ENCODE measurements at regions not wholly inside any gene's neighbourhood (a gene's known extent, or its start where the extent isn't known, plus 50 kb on each side); places are given as distances from the start of the nearest gene placed in this dataset.

- DNase-seq (ENCODE audit: low spot score), result no peak
These were observed 134.6 kb upstream of the SYNDIG1 start for GRCh38 chr20:24334830-24335229.

GRCh38 chr20:24332956-24333355 lies 136.5 kb upstream of the SYNDIG1 start:
- no peak for DNase-seq (ENCODE audit: low spot score)

GRCh38 chr20:24331939-24332338 lies 137.5 kb upstream of the SYNDIG1 start:
- no peak for DNase-seq (ENCODE audit: low spot score)

GRCh38 chr20:24328901-24329300 lies 140.5 kb upstream of the SYNDIG1 start:
- DNase-seq (ENCODE audit: low spot score), result no peak

- no peak for DNase-seq (ENCODE audit: low spot score)
These were observed 147.5 kb upstream of the SYNDIG1 start for GRCh38 chr20:24321973-24322372.

GRCh38 chr20:24318569-24319352 lies 150.7 kb upstream of the SYNDIG1 start:
- no peak for DNase-seq (ENCODE audit: low spot score)

GRCh38 chr20:24317224-24317623 lies 152.2 kb upstream of the SYNDIG1 start:
- no peak for DNase-seq (ENCODE audit: low spot score)

GRCh38 chr20:24316731-24317130 lies 152.7 kb upstream of the SYNDIG1 start:
- no peak for DNase-seq (ENCODE audit: low spot score)

- DNase-seq (ENCODE audit: low spot score), result no peak
These were observed 155.4 kb upstream of the SYNDIG1 start for GRCh38 chr20:24314053-24314452.

- no peak for DNase-seq (ENCODE audit: low spot score)
These were observed 159.8 kb upstream of the SYNDIG1 start for GRCh38 chr20:24309596-24309995.

GRCh38 chr20:24305371-24305770 lies 164.1 kb upstream of the SYNDIG1 start:
- no peak for DNase-seq (ENCODE audit: low spot score)

- DNase-seq (ENCODE audit: low spot score), result no peak
These were observed 165.1 kb upstream of the SYNDIG1 start for GRCh38 chr20:24304291-24304690.

- no peak for DNase-seq (ENCODE audit: low spot score)
These were observed 165.8 kb upstream of the SYNDIG1 start for GRCh38 chr20:24303393-24304170.

GRCh38 chr20:24297993-24298392 lies 171.4 kb upstream of the SYNDIG1 start:
- DNase-seq (ENCODE audit: low spot score), result no peak

GRCh38 chr20:24296477-24297261 lies 172.8 kb upstream of the SYNDIG1 start:
- no peak for DNase-seq (ENCODE audit: low spot score)

GRCh38 chr20:24291014-24291413 lies 178.4 kb upstream of the SYNDIG1 start:
- no peak for DNase-seq (ENCODE audit: low spot score)

GRCh38 chr20:24289737-24290481 lies 179.5 kb upstream of the SYNDIG1 start:
- no peak for DNase-seq (ENCODE audit: low spot score)

- no peak for DNase-seq (ENCODE audit: low spot score)
These were observed 186.2 kb upstream of the SYNDIG1 start for GRCh38 chr20:24283186-24283585.

- DNase-seq (ENCODE audit: low spot score), result no peak
These were observed 192.2 kb upstream of the SYNDIG1 start for GRCh38 chr20:24277196-24277595.

GRCh38 chr20:24275946-24276705 lies 193.3 kb upstream of the SYNDIG1 start:
- no peak for DNase-seq (ENCODE audit: low spot score)

GRCh38 chr20:24273251-24273650 lies 196.2 kb upstream of the SYNDIG1 start:
- DNase-seq (ENCODE audit: low spot score), result no peak

Data from CD4-positive, alpha-beta T cell treated with Interleukin-6 at 100 ng/mL for 8 hours (primary cell).